ENCODE measurements at regions not wholly inside any gene's neighbourhood (a gene's known extent, or its start where the extent isn't known, plus 50 kb on each side); places are given as distances from the start of the nearest gene placed in this dataset.

- Histone ChIP-seq H3K4me1 (ENCODE audit: control insufficient read depth in 5 of 5, insufficient read depth in 5 of 5, low read length in 5 of 5) (peaks cover 0 to 3% (median 0%) of the 10 kb centered on the region in 5 donors), H3K36me3 (ENCODE audit: control insufficient read depth in 5 of 5, insufficient read depth in 5 of 5, low read length in 5 of 5) (no peaks in the 10 kb centered on the region), H3K27ac (ENCODE audit: low read depth, low read length) (no peak overlapping the region), H3K9ac (ENCODE audit: low read length in 5 of 5) (no peak overlapping the region), H3K4me3 (ENCODE audit: low read depth in 1 of 5, low read length in 5 of 5) (no peak overlapping the region), H3K27me3 (ENCODE audit: control insufficient read depth in 5 of 5, insufficient read depth in 4 of 5, low read length in 5 of 5) (no peaks in the 10 kb centered on the region), H3K9me3 (ENCODE audit: control insufficient read depth in 5 of 5, low read length in 5 of 5) (no peaks in the 10 kb centered on the region)
Observed at GRCh38 chr6:163720005-163720404, 305.5 kb downstream of the QKI start.

- Histone ChIP-seq H3K4me1 (ENCODE audit: control insufficient read depth in 5 of 5, insufficient read depth in 5 of 5, low read length in 5 of 5) (peaks cover 0 to 3% (median 0%) of the 10 kb centered on the region in 5 donors), H3K9me3 (ENCODE audit: control insufficient read depth in 5 of 5, low read length in 5 of 5) (no peaks in the 10 kb centered on the region), H3K4me3 (ENCODE audit: low read depth in 1 of 5, low read length in 5 of 5) (no peak overlapping the region), H3K27ac (ENCODE audit: low read depth, low read length) (no peak overlapping the region), H3K9ac (ENCODE audit: low read length in 5 of 5) (no peak overlapping the region), H3K27me3 (ENCODE audit: control insufficient read depth in 5 of 5, insufficient read depth in 4 of 5, low read length in 5 of 5) (no peaks in the 10 kb centered on the region), H3K36me3 (ENCODE audit: control insufficient read depth in 5 of 5, insufficient read depth in 5 of 5, low read length in 5 of 5) (no peaks in the 10 kb centered on the region)
Observed at GRCh38 chr6:163719028-163719742, 304.7 kb downstream of the QKI start.

DNA sequence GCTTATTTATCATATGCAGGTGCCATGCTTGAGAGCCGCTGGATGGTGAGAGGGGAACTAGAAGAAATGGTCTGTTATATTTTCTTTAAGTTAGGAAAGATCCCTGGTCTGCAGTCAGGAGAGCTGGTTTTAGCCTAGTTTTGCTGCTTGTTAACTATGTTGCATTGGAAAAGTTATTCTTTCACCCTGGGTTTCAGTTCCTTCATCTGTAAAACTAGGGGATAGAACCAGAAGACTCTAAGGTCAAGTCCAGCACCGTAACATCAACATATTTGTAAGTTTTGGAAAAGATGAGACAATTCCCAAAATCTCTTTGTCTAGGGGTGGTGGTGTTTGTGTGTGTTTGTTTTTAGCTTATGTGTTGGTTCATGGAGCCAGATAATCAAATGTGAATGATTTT lies 304.0 kb downstream of the QKI start:
- Histone ChIP-seq H3K36me3 (ENCODE audit: control insufficient read depth in 5 of 5, insufficient read depth in 5 of 5, low read length in 5 of 5) (no peaks in the 10 kb centered on the region), H3K27ac (ENCODE audit: low read depth, low read length) (no peak overlapping the region), H3K9me3 (ENCODE audit: control insufficient read depth in 5 of 5, low read length in 5 of 5) (no peaks in the 10 kb centered on the region), H3K9ac (ENCODE audit: low read length in 5 of 5) (no peak overlapping the region), H3K4me3 (ENCODE audit: low read depth in 1 of 5, low read length in 5 of 5) (no peak overlapping the region), H3K27me3 (ENCODE audit: control insufficient read depth in 5 of 5, insufficient read depth in 4 of 5, low read length in 5 of 5) (no peaks in the 10 kb centered on the region), H3K4me1 (ENCODE audit: control insufficient read depth in 5 of 5, insufficient read depth in 5 of 5, low read length in 5 of 5) (peaks cover 0 to 5% (median 0%) of the 10 kb centered on the region in 5 donors)

GRCh38 chr6:163717106-163717764 lies 302.7 kb downstream of the QKI start:
- Histone ChIP-seq H3K27ac (ENCODE audit: low read depth, low read length) (no peak overlapping the region), H3K4me1 (ENCODE audit: control insufficient read depth in 5 of 5, insufficient read depth in 5 of 5, low read length in 5 of 5) (peaks cover 3 to 16% (median 9%) of the 10 kb centered on the region in 5 donors), H3K4me3 (ENCODE audit: low read depth in 1 of 5, low read length in 5 of 5) (no peak overlapping the region), H3K9ac (ENCODE audit: low read length in 5 of 5) (no peak overlapping the region), H3K36me3 (ENCODE audit: control insufficient read depth in 5 of 5, insufficient read depth in 5 of 5, low read length in 5 of 5) (no peaks in the 10 kb centered on the region), H3K9me3 (ENCODE audit: control insufficient read depth in 5 of 5, low read length in 5 of 5) (no peaks in the 10 kb centered on the region), H3K27me3 (ENCODE audit: control insufficient read depth in 5 of 5, insufficient read depth in 4 of 5, low read length in 5 of 5) (no peaks in the 10 kb centered on the region)

DNA sequence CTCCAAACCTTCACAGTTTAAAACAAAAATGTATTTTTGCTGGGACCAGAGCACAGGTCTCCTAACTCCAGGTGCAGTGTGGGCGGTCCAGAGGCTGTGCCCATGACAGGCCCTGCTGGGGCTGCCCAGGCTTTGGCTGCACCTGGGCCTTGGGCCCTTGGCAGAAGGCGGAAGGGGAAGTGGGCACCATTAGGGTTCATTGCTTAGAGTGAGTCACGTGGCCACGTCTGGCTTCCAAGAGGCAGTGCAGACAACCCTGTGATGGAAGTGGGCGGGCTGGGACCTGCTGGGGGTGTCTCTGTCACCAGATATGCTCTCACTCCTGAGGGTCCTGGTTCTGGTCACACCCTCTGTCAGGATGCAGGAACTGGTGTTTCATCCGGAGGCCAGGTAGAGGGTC lies 302.2 kb downstream of the QKI start:
- no peak overlapping the region for H3K4me3 ChIP-seq (ENCODE audit: low read depth in 1 of 5, low read length in 5 of 5)
- H3K9ac ChIP-seq (ENCODE audit: low read length in 5 of 5) = no peak overlapping the region
- no peak overlapping the region for H3K27ac ChIP-seq (ENCODE audit: low read depth, low read length)
- no peaks in the 10 kb centered on the region for H3K27me3 ChIP-seq (ENCODE audit: control insufficient read depth in 5 of 5, insufficient read depth in 4 of 5, low read length in 5 of 5)
- no peaks in the 10 kb centered on the region for H3K36me3 ChIP-seq (ENCODE audit: control insufficient read depth in 5 of 5, insufficient read depth in 5 of 5, low read length in 5 of 5)
- peaks cover 3 to 21% (median 14%) of the 10 kb centered on the region in 5 donors for H3K4me1 ChIP-seq (ENCODE audit: control insufficient read depth in 5 of 5, insufficient read depth in 5 of 5, low read length in 5 of 5)
- H3K9me3 ChIP-seq (ENCODE audit: control insufficient read depth in 5 of 5, low read length in 5 of 5) = no peaks in the 10 kb centered on the region

DNA sequence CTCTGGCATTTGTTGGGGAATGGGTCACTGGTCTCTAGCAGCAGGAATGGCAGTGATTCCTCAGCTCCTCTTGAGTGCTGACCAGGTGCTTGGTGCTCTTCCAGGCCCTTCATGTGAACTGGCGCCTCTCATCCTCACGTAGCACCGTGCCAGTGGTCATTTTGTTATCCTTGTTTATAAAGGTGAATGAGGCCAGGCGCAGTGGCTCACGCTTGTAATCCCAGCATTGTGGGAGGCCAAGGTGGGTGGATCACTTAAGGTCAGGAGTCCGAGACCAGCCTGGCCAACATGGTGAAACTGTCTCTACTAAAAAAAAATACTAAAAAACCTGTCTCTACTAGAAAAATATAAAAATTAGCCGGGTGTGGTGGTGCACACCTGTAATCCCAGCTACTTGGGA lies 301.3 kb downstream of the QKI start:
- Histone ChIP-seq H3K9ac (ENCODE audit: low read length in 5 of 5) (no peak overlapping the region), H3K9me3 (ENCODE audit: control insufficient read depth in 5 of 5, low read length in 5 of 5) (no peaks in the 10 kb centered on the region), H3K36me3 (ENCODE audit: control insufficient read depth in 5 of 5, insufficient read depth in 5 of 5, low read length in 5 of 5) (no peaks in the 10 kb centered on the region), H3K27ac (ENCODE audit: low read depth, low read length) (no peak overlapping the region), H3K4me1 (ENCODE audit: control insufficient read depth in 5 of 5, insufficient read depth in 5 of 5, low read length in 5 of 5) (peaks cover 11 to 30% (median 23%) of the 10 kb centered on the region in 5 donors), H3K4me3 (ENCODE audit: low read depth in 1 of 5, low read length in 5 of 5) (no peak overlapping the region), H3K27me3 (ENCODE audit: control insufficient read depth in 5 of 5, insufficient read depth in 4 of 5, low read length in 5 of 5) (no peaks in the 10 kb centered on the region)

- H3K9ac ChIP-seq (ENCODE audit: low read length in 5 of 5) = no peak overlapping the region
- no peaks in the 10 kb centered on the region for H3K9me3 ChIP-seq (ENCODE audit: control insufficient read depth in 5 of 5, low read length in 5 of 5)
- H3K27me3 ChIP-seq (ENCODE audit: control insufficient read depth in 5 of 5, insufficient read depth in 4 of 5, low read length in 5 of 5) = no peaks in the 10 kb centered on the region
- H3K4me3 ChIP-seq (ENCODE audit: low read depth in 1 of 5, low read length in 5 of 5) = no peak overlapping the region
- H3K36me3 ChIP-seq (ENCODE audit: control insufficient read depth in 5 of 5, insufficient read depth in 5 of 5, low read length in 5 of 5) = no peaks in the 10 kb centered on the region
- H3K27ac ChIP-seq (ENCODE audit: low read depth, low read length) = no peak overlapping the region
- H3K4me1 ChIP-seq (ENCODE audit: control insufficient read depth in 5 of 5, insufficient read depth in 5 of 5, low read length in 5 of 5) = peaks cover 22 to 46% (median 39%) of the 10 kb centered on the region in 5 donors
Observed at GRCh38 chr6:163714179-163714578, 299.7 kb downstream of the QKI start.

DNA sequence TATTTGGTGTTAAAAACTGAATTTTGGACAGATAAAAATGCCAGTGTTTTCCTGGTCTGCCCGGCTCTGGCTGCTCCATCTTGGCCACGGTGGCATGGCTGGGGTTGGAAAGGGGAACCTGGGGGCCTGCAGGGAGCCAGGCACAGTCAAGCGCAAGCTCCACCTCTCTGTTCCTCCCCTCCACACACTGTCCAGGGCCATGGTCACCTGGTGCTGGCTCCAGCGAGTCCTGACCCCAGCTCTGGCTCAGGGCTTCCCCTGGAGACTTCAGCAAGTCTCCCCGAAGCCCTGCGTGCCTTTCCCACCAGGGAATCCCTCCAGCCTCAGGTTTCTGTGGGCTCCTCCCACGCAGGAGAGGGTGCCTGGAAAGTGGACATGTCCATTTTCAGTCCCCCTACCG lies 298.5 kb downstream of the QKI start:
- H3K4me3 ChIP-seq (ENCODE audit: low read depth in 1 of 5, low read length in 5 of 5) = no peak overlapping the region
- H3K9me3 ChIP-seq (ENCODE audit: control insufficient read depth in 5 of 5, low read length in 5 of 5) = no peaks in the 10 kb centered on the region
- H3K27ac ChIP-seq (ENCODE audit: low read depth, low read length) = no peak overlapping the region
- no peaks in the 10 kb centered on the region for H3K27me3 ChIP-seq (ENCODE audit: control insufficient read depth in 5 of 5, insufficient read depth in 4 of 5, low read length in 5 of 5)
- no peaks in the 10 kb centered on the region for H3K36me3 ChIP-seq (ENCODE audit: control insufficient read depth in 5 of 5, insufficient read depth in 5 of 5, low read length in 5 of 5)
- H3K9ac ChIP-seq (ENCODE audit: low read length in 5 of 5) = no peak overlapping the region
- H3K4me1 ChIP-seq (ENCODE audit: control insufficient read depth in 5 of 5, insufficient read depth in 5 of 5, low read length in 5 of 5) = peaks cover 22 to 56% (median 49%) of the 10 kb centered on the region in 5 donors

DNA sequence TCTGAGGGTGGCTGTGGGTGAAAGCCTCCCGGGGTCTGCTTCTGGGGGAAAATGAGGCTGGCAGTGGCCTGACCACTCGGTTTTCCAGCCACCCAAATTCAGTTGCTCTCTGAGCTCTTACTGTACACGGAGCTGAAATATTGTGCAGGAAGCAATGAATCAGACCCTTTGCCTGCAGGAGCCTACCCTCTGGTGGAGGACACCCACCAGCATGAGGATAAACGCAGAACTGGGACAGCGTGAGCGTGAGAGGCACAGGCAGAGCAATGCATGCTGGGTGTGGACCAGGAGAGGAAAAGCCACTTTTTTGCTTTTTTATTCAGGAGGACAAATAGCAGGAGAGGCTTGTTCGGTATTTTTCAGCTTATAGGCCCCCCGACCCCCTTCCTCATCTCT lies 298.0 kb downstream of the QKI start:
- peak overlapping the region; percentile 87 for H3K27ac ChIP-seq (ENCODE audit: low read depth, low read length)
- no peaks in the 10 kb centered on the region for H3K27me3 ChIP-seq (ENCODE audit: control insufficient read depth in 5 of 5, insufficient read depth in 4 of 5, low read length in 5 of 5)
- H3K9ac ChIP-seq (ENCODE audit: low read length in 5 of 5) = peak overlapping the region in 1 of 5 donors; percentile 37
- H3K4me1 ChIP-seq (ENCODE audit: control insufficient read depth in 5 of 5, insufficient read depth in 5 of 5, low read length in 5 of 5) = peaks cover 24 to 60% (median 53%) of the 10 kb centered on the region in 5 donors
- no peaks in the 10 kb centered on the region for H3K36me3 ChIP-seq (ENCODE audit: control insufficient read depth in 5 of 5, insufficient read depth in 5 of 5, low read length in 5 of 5)
- peak overlapping the region in 2 of 5 donors; percentile 37 for H3K4me3 ChIP-seq (ENCODE audit: low read depth in 1 of 5, low read length in 5 of 5)
- no peaks in the 10 kb centered on the region for H3K9me3 ChIP-seq (ENCODE audit: control insufficient read depth in 5 of 5, low read length in 5 of 5)

Measured in subcutaneous abdominal adipose tissue (tissue), 5 donors.